PC-9 (cell line): ENCODE measurements at regions not wholly inside any gene's neighbourhood (a gene's known extent, or its start where the extent isn't known, plus 50 kb on each side); places are given as distances from the start of the nearest gene placed in this dataset.
"Not testable (repeated sequence)": the region's sequence is repeated elsewhere in the genome, so short reads cannot be mapped to it uniquely, and the experiment has no call there.

ENCODE experiments used
- BruUV-seq: library from RNA; stranded (reverse); fragments of 400-500 nt; replicated peaks from 2 replicates; lab custom pipeline; 2021; lab: Mats Ljungman, UMichigan
- CTCF ChIA-PET: fragments of 300-600 bp; sonication (Branson Sonifier 250); formaldehyde crosslinking; loops from one replicate; lab custom pipeline; 2022; ENCODE audit warnings: antibody characterized with exemption; lab: Charles Lee
- POLR2A ChIA-PET: fragments of 300-600 bp; sonication (Branson Sonifier 250); formaldehyde crosslinking; loops from one replicate; lab custom pipeline; 2022; ENCODE audit warnings: antibody characterized with exemption; ENCODE audit not compliant: unreplicated experiment; lab: Charles Lee
- DNase-seq, 2 experiments: peaks; one replicate each; pipeline versions ENCODE4 v3.0.0 to v3.0.0-alpha.2; 2015 to 2022; ENCODE audit warnings: mixed read lengths in 1 of 2
- H2AFZ ChIP-seq: fragments of 200-600 bp; sonication (generic); 2 replicates; pipeline ENCODE4 v1.8.1; 2017; ENCODE audit warnings: antibody characterized with exemption
- H3F3A ChIP-seq: fragments of 200-600 bp; sonication (generic); 2 replicates; pipeline ENCODE4 v1.8.1; 2017; ENCODE audit warnings: antibody characterized with exemption, mild to moderate bottlenecking, low read depth; ENCODE audit not compliant: insufficient read depth
- H3K27ac ChIP-seq: fragments of 200-600 bp; sonication (generic); 2 replicates; pipeline ENCODE4 v1.6.1; 2016; ENCODE audit warnings: mixed run types
- H3K27me3 ChIP-seq: fragments of 200-600 bp; sonication (generic); 2 replicates; pipeline ENCODE4 v1.6.1; 2016; ENCODE audit warnings: low read depth, mixed run types; ENCODE audit not compliant: insufficient read depth
- H3K36me3 ChIP-seq: fragments of 200-600 bp; sonication (generic); 2 replicates; pipeline ENCODE4 v1.6.1; 2016; ENCODE audit warnings: low read depth, mixed run types
- H3K4me1 ChIP-seq: fragments of 200-600 bp; sonication (generic); replicated peaks from 2 replicates; pipeline ENCODE4 v1.6.1; 2016; ENCODE audit warnings: mixed run types; ENCODE audit not compliant: insufficient read depth
- H3K4me2 ChIP-seq: fragments of 200-600 bp; sonication (generic); 2 replicates; pipeline ENCODE4 v1.6.1; 2017; ENCODE audit warnings: mixed run types
- H3K4me3 ChIP-seq: fragments of 200-600 bp; sonication (generic); 2 replicates; pipeline ENCODE4 v1.6.1; 2016; ENCODE audit warnings: mixed run types
- H3K79me2 ChIP-seq: fragments of 200-600 bp; sonication (generic); 2 replicates; pipeline ENCODE4 v1.6.1; 2017; ENCODE audit warnings: low read depth, mixed run types
- H3K9me2 ChIP-seq: fragments of 200-600 bp; sonication (generic); 2 replicates; pipeline ENCODE4 v1.8.1; 2017; ENCODE audit warnings: mild to moderate bottlenecking; ENCODE audit not compliant: insufficient read depth
- H3K9me3 ChIP-seq: fragments of 200-600 bp; sonication (generic); 2 replicates; pipeline ENCODE4 v1.8.1; 2016; ENCODE audit warnings: low read depth; ENCODE audit not compliant: insufficient read depth
- H4K20me1 ChIP-seq: fragments of 200-600 bp; sonication (generic); 2 replicates; pipeline ENCODE4 v1.8.1; 2017; ENCODE audit not compliant: insufficient read depth
- EZH2 ChIP-seq: fragments of 200-600 bp; sonication (generic); IDR thresholded peaks from 2 replicates; pipeline ENCODE4 v1.8.0; 2017; ENCODE audit warnings: antibody characterized with exemption, low read depth
- intact Hi-C: fragments of 100-400 bp; cut with micrococcal nuclease; formaldehyde crosslinking; loops from one replicate; pipeline ENCODE4 v1.10.0; 2022; ENCODE audit not compliant: unreplicated experiment
- TF ChIP-seq, protein P1 (sequence below): fragments of 200-600 bp; sonication (generic); conservative IDR thresholded peaks from 2 replicates; pipeline ENCODE4 v1.6.1; 2017; ENCODE audit warnings: mixed run types, antibody characterized with exemption, mild to moderate bottlenecking, moderate library complexity

DNA sequence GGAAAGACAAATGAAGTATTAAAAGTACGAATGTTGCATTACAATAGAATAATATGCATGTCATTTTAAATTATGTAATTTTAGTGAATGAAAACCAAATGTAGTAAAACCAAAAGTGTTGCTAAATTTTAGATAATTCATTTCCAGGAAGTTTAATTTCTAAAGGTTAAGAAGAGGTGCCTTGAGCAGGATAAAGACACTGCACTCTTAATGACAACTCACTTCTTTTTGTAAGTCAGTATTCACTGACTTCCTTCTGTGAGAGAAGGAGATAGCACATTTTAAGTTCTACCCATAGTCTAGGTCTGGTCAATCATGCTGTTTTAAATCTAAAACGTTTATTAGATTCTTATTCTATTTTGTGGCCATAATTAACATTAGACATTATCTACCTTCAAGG, 160.2 kb downstream of the CRPPA start:
- no peaks in the 10 kb centered on the region for H3K79me2 ChIP-seq
- no TSS peak for BruUV-seq
- intact Hi-C loops, result no loop called here

DNA sequence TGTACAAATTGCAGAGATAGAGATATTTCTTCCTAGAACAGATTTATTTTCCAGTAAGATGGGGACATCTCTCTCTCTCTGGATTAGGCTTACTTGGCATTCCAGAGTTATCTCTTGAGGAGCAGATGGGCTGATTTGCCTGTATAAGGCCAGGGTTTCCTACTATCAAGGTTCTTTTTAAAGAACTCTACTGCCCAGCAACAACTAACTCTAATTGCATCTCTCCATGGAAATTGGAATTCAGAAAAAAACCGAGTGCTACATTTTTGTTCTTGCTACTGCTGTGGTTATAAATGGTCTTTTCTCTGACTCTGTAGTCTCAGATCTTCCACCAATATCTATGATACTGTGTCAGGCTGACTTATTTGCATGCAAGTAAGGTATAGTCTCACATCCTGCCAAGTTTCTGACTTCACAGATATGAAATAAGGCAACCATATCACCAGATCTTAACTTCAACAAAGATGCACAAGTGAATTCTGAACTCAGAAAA, 161.1 kb downstream of the CRPPA start:
- intact Hi-C loops, result no loop called here
- no peak overlapping the region for H3K27ac ChIP-seq
- ChIA-PET CTCF (no interaction called here), POLR2A (no interaction called here)
- no peaks in the 10 kb centered on the region for H3K27me3 ChIP-seq
- no peak for DNase-seq
- H3K36me3 ChIP-seq, result 0 out of 2 replicates have a peak, but pooled peaks cover 3% of the 10 kb centered on the region
- no peaks in the 10 kb centered on the region for H3F3A ChIP-seq
- H2AFZ ChIP-seq, result no peak overlapping the region
- no peaks in the 10 kb centered on the region for H3K9me2 ChIP-seq
- H3K4me1 ChIP-seq, result no peaks in the 10 kb centered on the region
- H3K4me2 ChIP-seq, result no peak overlapping the region
- no peak overlapping the region for H3K4me3 ChIP-seq
- H3K9me3 ChIP-seq, result no peaks in the 10 kb centered on the region; the same call in 1 of the 2 replicates
- BruUV-seq, result no TSS peak
- no peaks in the 10 kb centered on the region for H3K79me2 ChIP-seq
- H4K20me1 ChIP-seq, result no peaks in the 10 kb centered on the region
- no peak for TF ChIP-seq EZH2
- TF ChIP-seq, protein P1, sequence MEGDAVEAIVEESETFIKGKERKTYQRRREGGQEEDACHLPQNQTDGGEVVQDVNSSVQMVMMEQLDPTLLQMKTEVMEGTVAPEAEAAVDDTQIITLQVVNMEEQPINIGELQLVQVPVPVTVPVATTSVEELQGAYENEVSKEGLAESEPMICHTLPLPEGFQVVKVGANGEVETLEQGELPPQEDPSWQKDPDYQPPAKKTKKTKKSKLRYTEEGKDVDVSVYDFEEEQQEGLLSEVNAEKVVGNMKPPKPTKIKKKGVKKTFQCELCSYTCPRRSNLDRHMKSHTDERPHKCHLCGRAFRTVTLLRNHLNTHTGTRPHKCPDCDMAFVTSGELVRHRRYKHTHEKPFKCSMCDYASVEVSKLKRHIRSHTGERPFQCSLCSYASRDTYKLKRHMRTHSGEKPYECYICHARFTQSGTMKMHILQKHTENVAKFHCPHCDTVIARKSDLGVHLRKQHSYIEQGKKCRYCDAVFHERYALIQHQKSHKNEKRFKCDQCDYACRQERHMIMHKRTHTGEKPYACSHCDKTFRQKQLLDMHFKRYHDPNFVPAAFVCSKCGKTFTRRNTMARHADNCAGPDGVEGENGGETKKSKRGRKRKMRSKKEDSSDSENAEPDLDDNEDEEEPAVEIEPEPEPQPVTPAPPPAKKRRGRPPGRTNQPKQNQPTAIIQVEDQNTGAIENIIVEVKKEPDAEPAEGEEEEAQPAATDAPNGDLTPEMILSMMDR, result no peak

More for the DNA sequence above, 160.2 kb downstream of the CRPPA start:
- Histone ChIP-seq H3K4me2 (no peak overlapping the region), H3K27ac (no peak overlapping the region), H3K27me3 (no peaks in the 10 kb centered on the region), H3F3A (no peaks in the 10 kb centered on the region), H3K4me3 (no peak overlapping the region), H3K9me2 (no peaks in the 10 kb centered on the region), H3K36me3 (0 out of 2 replicates have a peak, but pooled peaks cover 3% of the 10 kb centered on the region), H2AFZ (no peak overlapping the region), H4K20me1 (no peaks in the 10 kb centered on the region), H3K4me1 (no peaks in the 10 kb centered on the region), H3K9me3 (no peaks in the 10 kb centered on the region; the same call in 1 of the 2 replicates)
- TF ChIP-seq, protein P1, result no peak
- no peak for TF ChIP-seq EZH2
- ChIA-PET POLR2A (no interaction called here), CTCF (no interaction called here)
- DNase-seq, result no peak

DNA sequence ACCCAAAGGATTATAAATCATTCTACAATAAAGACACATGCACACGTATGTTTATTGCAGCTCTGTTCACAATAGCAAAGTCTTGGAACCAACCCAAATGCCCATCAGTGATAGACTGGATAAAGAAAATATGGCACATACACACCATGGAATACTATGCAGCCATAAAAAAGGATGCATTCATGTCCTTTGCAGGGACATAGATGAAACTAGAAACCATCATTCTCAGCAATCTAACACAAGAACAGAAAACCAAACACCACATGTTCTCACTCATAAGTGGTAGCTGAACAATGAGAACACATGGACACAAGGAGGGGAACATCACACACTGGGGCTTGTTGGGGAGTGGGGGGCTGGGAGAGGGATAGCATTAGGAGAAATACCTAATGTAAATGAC, 164.9 kb downstream of the CRPPA start:
- DNase-seq, BruUV-seq, intact Hi-C loops, H3K9me3 ChIP-seq, H3K27me3 ChIP-seq, H3K36me3 ChIP-seq, H3K27ac ChIP-seq, H4K20me1 ChIP-seq, H3F3A ChIP-seq, H3K4me2 ChIP-seq, H2AFZ ChIP-seq, H3K4me1 ChIP-seq, CTCF ChIA-PET, H3K9me2 ChIP-seq, H3K4me3 ChIP-seq, H3K79me2 ChIP-seq, POLR2A ChIA-PET: not testable (repeated sequence)

DNA sequence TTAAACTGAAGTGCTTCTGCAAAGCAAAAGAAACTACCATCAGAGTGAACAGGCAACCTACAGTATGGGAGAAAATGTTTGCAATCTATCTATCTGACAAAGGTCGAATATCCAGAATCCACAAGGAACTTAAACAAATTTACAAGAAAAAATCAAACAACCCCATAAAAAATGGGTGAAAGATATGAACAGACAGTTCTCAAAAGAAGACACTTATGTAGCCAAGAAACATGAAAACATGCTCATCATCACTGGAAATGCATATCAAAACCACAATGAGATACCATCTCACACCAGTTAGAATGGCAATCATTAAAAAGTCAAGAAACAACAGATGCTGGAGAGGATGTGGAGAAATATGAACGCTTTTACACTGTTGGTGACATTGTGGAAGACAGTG, 165.4 kb downstream of the CRPPA start:
- DNase-seq, H3K79me2 ChIP-seq, H3K4me3 ChIP-seq, H2AFZ ChIP-seq, H3K9me3 ChIP-seq, H3K4me2 ChIP-seq, H3K9me2 ChIP-seq, H3K27ac ChIP-seq, BruUV-seq, H4K20me1 ChIP-seq, intact Hi-C loops, POLR2A ChIA-PET, CTCF ChIA-PET, H3K36me3 ChIP-seq, H3F3A ChIP-seq, H3K27me3 ChIP-seq, H3K4me1 ChIP-seq: not testable (repeated sequence)

DNA sequence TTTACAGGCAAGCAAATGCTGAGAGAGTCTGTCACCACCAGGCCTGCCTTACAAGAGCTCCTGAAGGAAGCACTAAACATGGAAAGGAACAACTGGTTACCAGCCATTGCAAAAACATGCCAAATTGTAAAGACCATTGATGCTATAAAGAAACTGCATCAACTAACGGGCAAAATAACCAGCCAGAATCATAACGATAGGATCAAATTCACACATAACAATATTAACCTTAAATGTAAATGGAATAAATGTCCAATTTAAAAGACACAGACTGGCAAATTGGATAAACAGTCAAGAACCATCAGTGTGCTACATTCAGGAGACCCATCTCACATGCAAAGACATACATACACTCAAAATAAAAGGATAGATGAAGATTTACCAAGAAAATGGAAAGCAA, 170.7 kb downstream of the CRPPA start:
- CTCF ChIA-PET, H3K4me2 ChIP-seq, H3K27me3 ChIP-seq, intact Hi-C loops, H3K9me2 ChIP-seq, H3K4me3 ChIP-seq, H3K27ac ChIP-seq, H3K4me1 ChIP-seq, POLR2A ChIA-PET, H3K79me2 ChIP-seq, H4K20me1 ChIP-seq, H2AFZ ChIP-seq, H3K9me3 ChIP-seq, H3F3A ChIP-seq, H3K36me3 ChIP-seq, DNase-seq, BruUV-seq: not testable (repeated sequence)

DNA sequence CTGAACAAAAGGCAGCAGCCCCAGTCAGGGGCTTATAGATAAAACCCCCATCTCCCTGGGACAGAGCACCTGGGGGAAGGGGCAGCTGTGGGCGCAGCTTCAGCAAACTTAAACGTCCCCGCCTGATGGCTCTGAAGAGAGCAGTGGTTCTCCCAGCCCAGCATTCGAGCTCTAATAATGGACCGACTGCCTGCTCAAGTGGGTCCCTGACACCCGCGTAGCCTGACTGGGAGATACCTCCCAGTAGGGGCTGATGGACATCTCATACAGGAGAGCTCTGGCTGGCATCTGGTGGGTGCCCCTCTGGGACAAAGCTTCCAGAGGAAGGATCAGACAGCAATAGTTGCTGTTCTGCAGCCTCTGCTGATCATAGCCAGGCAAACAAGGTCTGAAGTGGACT, 172.1 kb downstream of the CRPPA start:
- DNase-seq, POLR2A ChIA-PET, H3K27me3 ChIP-seq, H2AFZ ChIP-seq, H3K27ac ChIP-seq, H3K9me2 ChIP-seq, H3K36me3 ChIP-seq, H4K20me1 ChIP-seq, H3K79me2 ChIP-seq, H3K4me2 ChIP-seq, H3F3A ChIP-seq, H3K4me1 ChIP-seq, H3K9me3 ChIP-seq, CTCF ChIA-PET, H3K4me3 ChIP-seq, intact Hi-C loops, BruUV-seq: not testable (repeated sequence)
